ENCODE measurements at regions not wholly inside any gene's neighbourhood (a gene's known extent, or its start where the extent isn't known, plus 50 kb on each side); places are given as distances from the start of the nearest gene placed in this dataset.

DNA sequence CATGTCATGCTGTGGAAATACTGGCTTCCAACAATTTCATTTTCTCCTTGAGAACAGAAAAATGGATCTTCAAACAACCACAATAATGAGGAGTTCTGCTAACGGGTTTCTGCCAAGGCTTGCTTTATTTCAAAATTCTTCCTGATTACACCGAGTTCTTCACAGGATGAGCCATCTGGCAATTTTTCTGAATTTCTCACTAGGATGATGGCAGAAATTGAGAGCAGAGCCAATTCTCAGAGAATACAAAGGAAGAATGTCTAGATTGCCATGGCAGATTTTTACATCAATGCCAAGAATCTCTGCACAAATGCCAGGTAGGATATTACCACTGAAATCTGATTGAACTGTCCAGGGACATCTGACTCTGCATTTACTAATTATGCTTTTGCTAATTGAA lies 619.0 kb upstream of the CHRM3 start:
- TF ChIP-seq, protein P1, sequence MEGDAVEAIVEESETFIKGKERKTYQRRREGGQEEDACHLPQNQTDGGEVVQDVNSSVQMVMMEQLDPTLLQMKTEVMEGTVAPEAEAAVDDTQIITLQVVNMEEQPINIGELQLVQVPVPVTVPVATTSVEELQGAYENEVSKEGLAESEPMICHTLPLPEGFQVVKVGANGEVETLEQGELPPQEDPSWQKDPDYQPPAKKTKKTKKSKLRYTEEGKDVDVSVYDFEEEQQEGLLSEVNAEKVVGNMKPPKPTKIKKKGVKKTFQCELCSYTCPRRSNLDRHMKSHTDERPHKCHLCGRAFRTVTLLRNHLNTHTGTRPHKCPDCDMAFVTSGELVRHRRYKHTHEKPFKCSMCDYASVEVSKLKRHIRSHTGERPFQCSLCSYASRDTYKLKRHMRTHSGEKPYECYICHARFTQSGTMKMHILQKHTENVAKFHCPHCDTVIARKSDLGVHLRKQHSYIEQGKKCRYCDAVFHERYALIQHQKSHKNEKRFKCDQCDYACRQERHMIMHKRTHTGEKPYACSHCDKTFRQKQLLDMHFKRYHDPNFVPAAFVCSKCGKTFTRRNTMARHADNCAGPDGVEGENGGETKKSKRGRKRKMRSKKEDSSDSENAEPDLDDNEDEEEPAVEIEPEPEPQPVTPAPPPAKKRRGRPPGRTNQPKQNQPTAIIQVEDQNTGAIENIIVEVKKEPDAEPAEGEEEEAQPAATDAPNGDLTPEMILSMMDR (IDR thresholded peaks at IDR 0.05; ENCODE audit: insufficient read depth, low read depth, low read length) = no peak
- Histone ChIP-seq H3K36me3 (ENCODE audit: control insufficient read depth, insufficient read depth, low read length) (no peaks in the 10 kb centered on the region), H3K27me3 (ENCODE audit: control insufficient read depth, insufficient read depth, low read length) (no peaks in the 10 kb centered on the region), H3K4me3 (ENCODE audit: low read depth, low read length) (no peak overlapping the region)
- CTCF ChIA-PET = no interaction called here
- POLR2A ChIA-PET = no interaction called here
- DNase-seq (ENCODE audit: low read depth) = no peak

DNA sequence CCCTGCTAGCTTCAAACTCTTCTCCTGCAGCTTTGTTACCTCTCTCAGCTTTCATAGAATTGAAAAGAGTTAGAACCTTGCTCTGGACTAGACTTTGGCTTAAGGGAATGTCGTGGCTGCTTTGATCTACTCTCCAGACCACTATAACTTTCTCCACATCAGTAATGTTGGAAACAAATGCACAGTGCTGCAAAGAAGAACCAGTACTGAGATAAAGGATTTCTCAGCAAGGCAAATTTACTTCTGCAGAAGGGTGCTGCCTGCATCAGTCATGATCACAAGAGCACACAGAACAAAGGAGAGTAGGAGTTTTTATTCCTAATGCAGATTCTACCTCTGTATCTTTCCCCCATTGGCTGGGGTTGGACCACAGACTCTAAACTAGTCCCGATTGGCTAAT lies 621.6 kb upstream of the CHRM3 start:
- TF ChIP-seq, protein P1 (IDR thresholded peaks at IDR 0.05; ENCODE audit: insufficient read depth, low read depth, low read length) = no peak
- CTCF ChIA-PET = no interaction called here
- no peak for DNase-seq (ENCODE audit: low read depth)
- Histone ChIP-seq H3K36me3 (ENCODE audit: control insufficient read depth, insufficient read depth, low read length) (no peaks in the 10 kb centered on the region), H3K4me3 (ENCODE audit: low read depth, low read length) (no peak overlapping the region), H3K27me3 (ENCODE audit: control insufficient read depth, insufficient read depth, low read length) (no peaks in the 10 kb centered on the region)
- POLR2A ChIA-PET = no interaction called here

DNA sequence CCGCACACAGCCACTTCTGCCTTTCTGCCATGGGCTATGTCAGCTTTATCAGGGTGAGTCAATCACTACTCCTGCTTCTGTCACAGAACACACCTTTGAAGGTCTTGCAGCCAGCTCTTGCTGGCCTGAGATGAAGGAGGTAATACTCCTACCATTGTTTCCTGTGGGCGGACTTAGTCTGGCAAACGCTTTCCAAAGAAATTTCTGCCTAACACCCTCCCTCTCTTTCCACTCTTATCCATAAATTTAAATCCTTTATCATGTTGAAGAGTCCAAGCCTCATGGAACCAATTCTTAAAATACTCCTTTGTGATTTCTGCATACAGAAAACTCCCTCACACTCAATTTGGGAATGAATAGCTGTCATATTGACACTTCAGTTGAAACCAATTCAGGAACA lies 633.1 kb upstream of the CHRM3 start:
- Histone ChIP-seq H3K27me3 (ENCODE audit: control insufficient read depth, insufficient read depth, low read length) (no peaks in the 10 kb centered on the region), H3K4me3 (ENCODE audit: low read depth, low read length) (no peak overlapping the region), H3K36me3 (ENCODE audit: control insufficient read depth, insufficient read depth, low read length) (no peaks in the 10 kb centered on the region)
- TF ChIP-seq, protein P1 (IDR thresholded peaks at IDR 0.05; ENCODE audit: insufficient read depth, low read depth, low read length) = no peak
- POLR2A ChIA-PET = no interaction called here
- CTCF ChIA-PET = no interaction called here
- no peak for DNase-seq (ENCODE audit: low read depth)

DNA sequence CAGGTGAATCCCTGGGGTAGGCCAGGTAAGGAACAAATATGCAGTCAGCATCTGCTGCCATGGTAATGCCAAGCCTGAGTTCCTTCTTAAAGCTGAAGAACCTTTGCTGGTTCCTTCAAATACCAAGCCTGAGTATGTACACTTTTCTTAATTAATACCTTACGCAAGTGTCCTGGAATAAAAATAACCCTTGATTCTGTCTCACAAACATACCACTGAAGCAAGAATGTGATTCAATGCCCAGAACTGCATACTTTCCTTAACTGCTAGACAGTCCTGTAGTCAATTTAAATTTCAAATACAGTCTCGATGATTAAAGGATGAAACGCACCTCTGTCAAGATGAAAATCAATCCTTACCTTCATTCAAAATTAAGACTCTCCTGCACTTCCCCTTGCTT lies 634.0 kb upstream of the CHRM3 start:
- ChIA-PET POLR2A (no interaction called here), CTCF (no interaction called here)
- Histone ChIP-seq H3K4me3 (ENCODE audit: low read depth, low read length) (no peak overlapping the region), H3K36me3 (ENCODE audit: control insufficient read depth, insufficient read depth, low read length) (no peaks in the 10 kb centered on the region), H3K27me3 (ENCODE audit: control insufficient read depth, insufficient read depth, low read length) (no peaks in the 10 kb centered on the region)
- TF ChIP-seq, protein P1 (IDR thresholded peaks at IDR 0.05; ENCODE audit: insufficient read depth, low read depth, low read length) = no peak
- no peak for DNase-seq (ENCODE audit: low read depth)

DNA sequence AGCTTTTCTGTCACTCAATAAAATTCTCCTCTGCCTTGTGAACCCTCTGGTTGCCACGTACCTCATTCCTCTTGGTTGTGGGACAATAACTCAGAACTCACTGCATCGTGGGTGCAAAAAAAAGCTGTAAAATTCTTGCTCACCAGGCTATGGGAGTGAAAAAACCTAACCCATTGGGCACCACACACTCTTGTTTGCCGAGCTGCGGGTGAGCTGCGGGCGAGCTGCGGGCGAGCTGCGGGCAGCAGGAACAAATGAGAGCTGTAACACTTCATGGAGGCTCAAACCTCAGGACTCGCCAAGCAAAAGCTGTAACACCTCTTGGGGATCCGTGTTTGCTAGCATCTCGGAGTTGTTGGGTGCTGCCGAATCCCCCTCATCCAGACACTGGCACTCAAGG lies 641.3 kb upstream of the CHRM3 start:
- H3K36me3 ChIP-seq (ENCODE audit: control insufficient read depth, insufficient read depth, low read length) = no peaks in the 10 kb centered on the region
- H3K4me3 ChIP-seq (ENCODE audit: low read depth, low read length) = no peak overlapping the region
- ChIA-PET CTCF (no interaction called here), POLR2A (no interaction called here)
- no peak for DNase-seq (ENCODE audit: low read depth)
- H3K27me3 ChIP-seq (ENCODE audit: control insufficient read depth, insufficient read depth, low read length) = no peaks in the 10 kb centered on the region
- TF ChIP-seq, protein P1 (IDR thresholded peaks at IDR 0.05; ENCODE audit: insufficient read depth, low read depth, low read length) = no peak

All from BJ (cell line).